Panc1 (cell line): ENCODE measurements at regions not wholly inside any gene's neighbourhood (a gene's known extent, or its start where the extent isn't known, plus 50 kb on each side); places are given as distances from the start of the nearest gene placed in this dataset.

Source experiments
- ATAC-seq: fragments of 200-7000 bp; cut with Tn5 transposase; 2 replicates; pipeline ENCODE4 v1.9.1; 2020; ENCODE audit warnings: mild to moderate bottlenecking, moderate library complexity
- BruUV-seq: library from RNA; stranded (reverse); fragments of 400-500 nt; replicated peaks from 2 replicates; lab custom pipeline; 2021; lab: Mats Ljungman, UMichigan
- CTCF ChIA-PET: fragments of 300-600 bp; sonication (Branson Sonifier 250); formaldehyde crosslinking; loops from one replicate; lab custom pipeline; 2022; ENCODE audit warnings: antibody characterized with exemption; lab: Charles Lee
- POLR2A ChIA-PET: fragments of 300-600 bp; sonication (Branson Sonifier 250); formaldehyde crosslinking; loops from one replicate; lab custom pipeline; 2022; ENCODE audit warnings: antibody characterized with exemption; lab: Charles Lee
- DNase-seq: peaks from one replicate; pipeline ENCODE4 v3.0.0-alpha.2; 2010; ENCODE audit warnings: low read depth, low spot score
- H3K27ac ChIP-seq: 2 replicates; pipeline ENCODE4 v1.5.1; 2011; ENCODE audit warnings: mild to moderate bottlenecking, low read length, inconsistent platforms
- H3K27me3 ChIP-seq: fragments of 200-500 bp; sonication (Bioruptor generic); 2 replicates; pipeline ENCODE4 v1.6.0; 2014; ENCODE audit warnings: low read length, inconsistent platforms; ENCODE audit not compliant: control insufficient read depth, insufficient read depth
- H3K36me3 ChIP-seq: fragments of 200-500 bp; sonication (Bioruptor generic); 2 replicates; pipeline ENCODE4 v1.5.1; 2014; ENCODE audit warnings: inconsistent platforms, mild to moderate bottlenecking, low read length, moderate library complexity; ENCODE audit not compliant: control insufficient read depth, insufficient read depth
- H3K4me1 ChIP-seq: 2 replicates; pipeline ENCODE4 v1.5.1; 2011; ENCODE audit warnings: inconsistent platforms, mild to moderate bottlenecking, low read length, moderate library complexity; ENCODE audit not compliant: control insufficient read depth, insufficient read depth
- H3K4me3 ChIP-seq, 2 experiments: 2 replicates each; pipeline ENCODE4 v1.5.1; 2011 to 2012; ENCODE audit warnings: low read depth in 2 of 2, low read length in 2 of 2, mild to moderate bottlenecking in 2 of 2, inconsistent platforms in 1 of 2, moderate library complexity in 1 of 2
- H3K9me3 ChIP-seq: fragments of 200-500 bp; sonication (Bioruptor generic); 2 replicates; pipeline ENCODE4 v1.5.1; 2014; ENCODE audit warnings: low read depth, mild to moderate bottlenecking, inconsistent platforms, low read length, moderate library complexity; ENCODE audit not compliant: control insufficient read depth, insufficient read depth
- CTCF ChIP-seq: fragments of 450-650 bp; IDR thresholded peaks from 2 replicates; pipeline ENCODE4 v1.5.1; 2017; ENCODE audit warnings: mild to moderate bottlenecking
- POLR2AphosphoS5 ChIP-seq: IDR thresholded peaks from 2 replicates; pipeline ENCODE4 v1.6.1; 2012; ENCODE audit warnings: mild to moderate bottlenecking, low read depth, low read length, moderate library complexity
- REST ChIP-seq, 2 experiments: IDR thresholded peaks; 2 replicates each; pipeline ENCODE4 v1.6.1; 2011 to 2012; ENCODE audit warnings: low read depth in 2 of 2, control low read depth in 1 of 2, low read length in 1 of 2, mild to moderate bottlenecking in 1 of 2, moderate library complexity in 1 of 2; ENCODE audit not compliant: insufficient read depth in 1 of 2
- SIN3A ChIP-seq: IDR thresholded peaks from 2 replicates; pipeline ENCODE4 v1.6.1; 2012; ENCODE audit warnings: low read depth, mild to moderate bottlenecking, low read length, moderate library complexity, borderline replicate concordance; ENCODE audit not compliant: insufficient read depth
- TCF7L2 ChIP-seq: IDR thresholded peaks from 2 replicates; pipeline ENCODE4 v1.6.1; 2011; ENCODE audit warnings: mild to moderate bottlenecking, low read depth, low read length, inconsistent platforms
- in situ Hi-C: cut with HindIII; loops from 2 replicates; pipeline ENCODE4 v1.10.0; 2016; ENCODE audit warnings: low sequenced_read_pairs, low pct_unique_long_range_greater_than_20kb
- intact Hi-C: fragments of 100-400 bp; cut with micrococcal nuclease; formaldehyde crosslinking; loops from one replicate; pipeline ENCODE4 v1.10.0; 2022; ENCODE audit not compliant: unreplicated experiment

- ChIA-PET POLR2A (no interaction called here), CTCF (no interaction called here)
- DNase-seq (no peak), ATAC-seq (no peak)
- in situ Hi-C loops, result no loop called here
- Histone ChIP-seq H3K4me1 (no peaks in the 10 kb centered on the region), H3K27ac (no peak overlapping the region), H3K4me3 (no peak overlapping the region), H3K9me3 (0 out of 2 replicates have a peak, but pooled peaks cover 4% of the 10 kb centered on the region), H3K27me3 (no peaks in the 10 kb centered on the region), H3K36me3 (no peaks in the 10 kb centered on the region)
- TF ChIP-seq POLR2AphosphoS5 (no peak), CTCF (no peak), REST (IDR thresholded peaks at IDR 0.05; ENCODE audit: insufficient read depth in 1 of 2, low read depth in 2 of 2, low read length in 1 of 2) (no peak), TCF7L2 (no peak), SIN3A (no peak)
- intact Hi-C loops, result no loop called here
- no TSS peak for BruUV-seq
Measured at GRCh38 chr13:65756071-65756671, 1474.0 kb downstream of the PCDH9 start.

GRCh38 chr13:65748227-65748626 is 1481.9 kb downstream of the PCDH9 start:
- intact Hi-C loops (no loop called here), in situ Hi-C loops (no loop called here)
- TF ChIP-seq REST (IDR thresholded peaks at IDR 0.05; ENCODE audit: insufficient read depth in 1 of 2, low read depth in 2 of 2, low read length in 1 of 2) (no peak), POLR2AphosphoS5 (no peak), CTCF (no peak), SIN3A (no peak), TCF7L2 (no peak)
- ChIA-PET POLR2A (no interaction called here), CTCF (no interaction called here)
- no peak overlapping the region for H3K4me3 ChIP-seq
- H3K27me3 ChIP-seq, result no peaks in the 10 kb centered on the region
- ATAC-seq, result no peak
- no peaks in the 10 kb centered on the region for H3K36me3 ChIP-seq
- DNase-seq, result no peak
- BruUV-seq, result no TSS peak
- no peaks in the 10 kb centered on the region for H3K9me3 ChIP-seq
- H3K27ac ChIP-seq, result no peak overlapping the region
- no peaks in the 10 kb centered on the region for H3K4me1 ChIP-seq
